HEK293 (cell line): ENCODE measurements at regions not wholly inside any gene's neighbourhood (a gene's known extent, or its start where the extent isn't known, plus 50 kb on each side); places are given as distances from the start of the nearest gene placed in this dataset.

Experiments used
- CTCF ChIA-PET: fragments of 350-600 bp; formaldehyde crosslinking; extraction: SDS; loops from one replicate; lab custom pipeline; 2021; ENCODE audit warnings: antibody characterized with exemption; lab: Yijun Ruan, JAX
- POLR2A ChIA-PET: fragments of 300-600 bp; formaldehyde crosslinking; extraction: SDS; loops from one replicate; lab custom pipeline; 2020; ENCODE audit warnings: antibody characterized with exemption, inconsistent platforms; lab: Yijun Ruan, JAX
- H3K27ac ChIP-seq: fragments of 200-500 bp; sonication (Bioruptor generic); 2 replicates; pipeline ENCODE4 v1.5.1; 2014; ENCODE audit warnings: low read depth, low read length, control low read depth, inconsistent platforms; ENCODE audit errors: extremely low read depth
- H3K36me3 ChIP-seq, 2 experiments: fragments of 200-500 bp in 1 of 2; sonication (Bioruptor generic) in 1 of 2; 1 replicate in 1 of 2; 2 replicates in 1 of 2; pipeline ENCODE4 v1.5.1; 2014 to 2017; ENCODE audit warnings: inconsistent platforms in 2 of 2, low read length in 2 of 2; ENCODE audit not compliant: control insufficient read depth in 2 of 2, insufficient read depth in 1 of 2
- H3K4me1 ChIP-seq: fragments of 200-500 bp; sonication (Bioruptor generic); 2 replicates; pipeline ENCODE4 v1.5.1; 2014; ENCODE audit warnings: mild to moderate bottlenecking, low read length, inconsistent platforms; ENCODE audit not compliant: control insufficient read depth, insufficient read depth
- H3K4me3 ChIP-seq: 2 replicates; pipeline ENCODE4 v1.5.1; 2011; ENCODE audit warnings: low read depth, mild to moderate bottlenecking, control low read depth, low read length, moderate library complexity
- H3K9me3 ChIP-seq: fragments of 200-500 bp; sonication (Bioruptor generic); 2 replicates; pipeline ENCODE4 v1.5.1; 2014; ENCODE audit warnings: low read depth, low read length, inconsistent platforms; ENCODE audit not compliant: control insufficient read depth, insufficient read depth
- EGR2 ChIP-seq: fragments of 450-650 bp; formaldehyde crosslinking; IDR thresholded peaks from 2 replicates; pipeline ENCODE4 v1.5.1; 2016; ENCODE audit warnings: low read depth, missing biosample characterization, missing genetic modification characterization
- PBX3 ChIP-seq: sonication (generic); formaldehyde crosslinking; IDR thresholded peaks from 2 replicates; pipeline ENCODE4 v1.8.1; 2022; ENCODE audit warnings: mild to moderate bottlenecking, moderate library complexity, missing genetic modification reagents
- REST ChIP-seq: fragments of 450-650 bp; formaldehyde crosslinking; IDR thresholded peaks from 2 replicates; pipeline ENCODE4 v1.5.1; 2016; ENCODE audit warnings: missing biosample characterization, missing genetic modification characterization
- SALL2 ChIP-seq: fragments of 450-650 bp; formaldehyde crosslinking; IDR thresholded peaks from 2 replicates; pipeline ENCODE4 v1.5.0; 2017; ENCODE audit warnings: missing biosample characterization, mild to moderate bottlenecking, missing genetic modification characterization, borderline replicate concordance
- SP2 ChIP-seq: fragments of 450-650 bp; formaldehyde crosslinking; IDR thresholded peaks from 2 replicates; pipeline ENCODE4 v1.5.1; 2016; ENCODE audit warnings: missing biosample characterization, missing genetic modification characterization
- ZNF112 ChIP-seq: fragments of 450-650 bp; formaldehyde crosslinking; IDR thresholded peaks from 2 replicates; pipeline ENCODE4 v1.5.0; 2017; ENCODE audit warnings: missing biosample characterization, missing genetic modification characterization
- ZNF19 ChIP-seq: fragments of 450-650 bp; formaldehyde crosslinking; IDR thresholded peaks from 2 replicates; pipeline ENCODE4; 2016; ENCODE audit warnings: missing biosample characterization, missing genetic modification characterization, low read depth
- ZNF23 ChIP-seq: fragments of 450-650 bp; formaldehyde crosslinking; IDR thresholded peaks from 2 replicates; pipeline ENCODE4 v1.5.1; 2016; ENCODE audit warnings: missing biosample characterization, missing genetic modification characterization, borderline replicate concordance
- ZNF24 ChIP-seq: fragments of 450-650 bp; formaldehyde crosslinking; IDR thresholded peaks from 2 replicates; pipeline ENCODE4 v1.5.1; 2016; ENCODE audit warnings: missing biosample characterization, missing genetic modification characterization
- ZNF366 ChIP-seq: fragments of 450-650 bp; formaldehyde crosslinking; conservative IDR thresholded peaks from 2 replicates; pipeline ENCODE4 v1.5.1; 2016; ENCODE audit warnings: missing biosample characterization, missing genetic modification characterization
- ZNF394 ChIP-seq: fragments of 450-650 bp; formaldehyde crosslinking; IDR thresholded peaks from 2 replicates; pipeline ENCODE4 v1.5.1; 2016; ENCODE audit warnings: missing biosample characterization, missing genetic modification characterization, mild to moderate bottlenecking, moderate library complexity, borderline replicate concordance
- ZNF449 ChIP-seq: fragments of 450-650 bp; formaldehyde crosslinking; IDR thresholded peaks from 2 replicates; pipeline ENCODE4 v1.5.1; 2017; ENCODE audit warnings: missing biosample characterization, mild to moderate bottlenecking, missing genetic modification characterization, moderate library complexity
- ZNF521 ChIP-seq: fragments of 450-650 bp; formaldehyde crosslinking; IDR thresholded peaks from 2 replicates; pipeline ENCODE4 v1.5.1; 2017; ENCODE audit warnings: missing biosample characterization, mild to moderate bottlenecking, missing genetic modification characterization
- ZNF629 ChIP-seq: fragments of 450-650 bp; formaldehyde crosslinking; IDR thresholded peaks from 2 replicates; pipeline ENCODE4 v1.5.1; 2017; ENCODE audit warnings: missing biosample characterization, missing genetic modification characterization
- ZNF747 ChIP-seq: fragments of 450-650 bp; formaldehyde crosslinking; IDR thresholded peaks from 2 replicates; pipeline ENCODE4 v1.5.1; 2016; ENCODE audit warnings: missing biosample characterization, missing genetic modification characterization
- ZNF768 ChIP-seq: fragments of 450-650 bp; formaldehyde crosslinking; IDR thresholded peaks from 2 replicates; pipeline ENCODE4 v1.5.1; 2018; ENCODE audit warnings: missing biosample characterization, mild to moderate bottlenecking, missing genetic modification characterization
- ZSCAN23 ChIP-seq: fragments of 450-650 bp; formaldehyde crosslinking; IDR thresholded peaks from 2 replicates; pipeline ENCODE4 v1.5.1; 2016; ENCODE audit warnings: missing biosample characterization, missing genetic modification characterization

GRCh38 chr1:213679153-213679552, 308.6 kb upstream of the PROX1 start:
- CTCF ChIA-PET, result interaction anchor here (0.8 kb wide), 1 partner anchor 20 kb away, joined by 3 read pairs; no protein-coding TSS in a partner anchor
- TF ChIP-seq ZNF521 (no peak), ZNF394 (tag by site-specific recombination) (no peak), ZNF629 (no peak), SP2 (tag by site-specific recombination) (no peak), ZNF112 (tag by site-specific recombination) (no peak), PBX3 (no peak), ZNF23 (tag by site-specific recombination) (no peak), ZNF19 (no peak), EGR2 (tag by site-specific recombination) (no peak), ZNF366 (no peak), ZNF24 (tag by site-specific recombination) (no peak)
- POLR2A ChIA-PET, result no interaction called here

GRCh38 chr1:213680677-213681325, 307.0 kb upstream of the PROX1 start:
- H3K4me1 ChIP-seq, result no peaks in the 10 kb centered on the region
- POLR2A ChIA-PET, result no interaction called here
- CTCF ChIA-PET, result no interaction called here
- H3K27ac ChIP-seq, result no peak overlapping the region
- no peaks in the 10 kb centered on the region for H3K36me3 ChIP-seq
- no peaks in the 10 kb centered on the region for H3K9me3 ChIP-seq
- no peak overlapping the region for H3K4me3 ChIP-seq
- TF ChIP-seq ZNF747 (tag by site-specific recombination) (no peak), ZSCAN23 (tag by site-specific recombination) (no peak), ZNF449 (tag by site-specific recombination) (no peak)

More at GRCh38 chr1:213679153-213679552, 308.6 kb upstream of the PROX1 start:
- H3K4me1 ChIP-seq, result no peaks in the 10 kb centered on the region
- no peak overlapping the region for H3K27ac ChIP-seq
- no peak overlapping the region for H3K4me3 ChIP-seq
- no peaks in the 10 kb centered on the region for H3K9me3 ChIP-seq
- H3K36me3 ChIP-seq, result no peaks in the 10 kb centered on the region

- POLR2A ChIA-PET, result no interaction called here
- H3K4me1 ChIP-seq, result no peaks in the 10 kb centered on the region
- H3K4me3 ChIP-seq, result no peak overlapping the region
- no peaks in the 10 kb centered on the region for H3K9me3 ChIP-seq
- no peak overlapping the region for H3K27ac ChIP-seq
- no peaks in the 10 kb centered on the region for H3K36me3 ChIP-seq
- no peak for TF ChIP-seq ZNF768
- peak; percentile 53; the same call in 1 of the 2 replicates for TF ChIP-seq REST
- no peak for TF ChIP-seq SALL2 (tag by site-specific recombination)
- TF ChIP-seq, all 188 proteins: peak for 1
- CTCF ChIA-PET, result no interaction called here
Observed at GRCh38 chr1:213681788-213682340, 305.9 kb upstream of the PROX1 start.
